ENCODE measurements at regions not wholly inside any gene's neighbourhood (a gene's known extent, or its start where the extent isn't known, plus 50 kb on each side); places are given as distances from the start of the nearest gene placed in this dataset.

GRCh38 chr7:25807086-25807611 is 344.8 kb upstream of the NFE2L3 start:
- DNase-seq (ENCODE audit: low read depth in 1 of 2, low spot score in 1 of 2) (no peak), ATAC-seq (no peak), FAIRE-seq (no peak)
- Histone ChIP-seq H3K27ac (no peak overlapping the region), H3K4me1 (no peaks in the 10 kb centered on the region), H3K4me3 (no peak overlapping the region), H3K4me2 (no peak overlapping the region), H3K9me3 (no peaks in the 10 kb centered on the region)
- TF ChIP-seq HDAC2 (IDR thresholded peaks at IDR 0.05) (no peak), ZC3H11A (IDR thresholded peaks at IDR 0.05) (no peak), GATA3 (IDR thresholded peaks at IDR 0.05; ENCODE audit: borderline replicate concordance) (no peak), KDM1A (IDR thresholded peaks at IDR 0.05; ENCODE audit: low read depth) (no peak), HES2 (IDR thresholded peaks at IDR 0.05) (no peak), PHF8 (IDR thresholded peaks at IDR 0.05; ENCODE audit: borderline replicate concordance, low read depth) (no peak), REST (IDR thresholded peaks at IDR 0.05) (no peak), ZFP36 (IDR thresholded peaks at IDR 0.05; ENCODE audit: borderline replicate concordance, partially characterized antibody) (no peak), BHLHE40 (IDR thresholded peaks at IDR 0.05; ENCODE audit: low read depth, low read length) (no peak), FOXS1 (CRISPR knock-in tag; IDR thresholded peaks at IDR 0.05) (no peak), ZSCAN20 (CRISPR knock-in tag; IDR thresholded peaks at IDR 0.05) (no peak), CBX8 (IDR thresholded peaks at IDR 0.05) (no peak), ATOH8 (CRISPR knock-in tag; IDR thresholded peaks at IDR 0.05; ENCODE audit: low read depth) (no peak), RFX5 (IDR thresholded peaks at IDR 0.05) (no peak), SREBF2 (IDR thresholded peaks at IDR 0.05) (no peak), PBX3 (IDR thresholded peaks at IDR 0.05) (no peak), NFE2L2 (conservative IDR thresholded peaks at IDR 0.05; ENCODE audit: low read length) (no peak)
- TF ChIP-seq, protein P1, sequence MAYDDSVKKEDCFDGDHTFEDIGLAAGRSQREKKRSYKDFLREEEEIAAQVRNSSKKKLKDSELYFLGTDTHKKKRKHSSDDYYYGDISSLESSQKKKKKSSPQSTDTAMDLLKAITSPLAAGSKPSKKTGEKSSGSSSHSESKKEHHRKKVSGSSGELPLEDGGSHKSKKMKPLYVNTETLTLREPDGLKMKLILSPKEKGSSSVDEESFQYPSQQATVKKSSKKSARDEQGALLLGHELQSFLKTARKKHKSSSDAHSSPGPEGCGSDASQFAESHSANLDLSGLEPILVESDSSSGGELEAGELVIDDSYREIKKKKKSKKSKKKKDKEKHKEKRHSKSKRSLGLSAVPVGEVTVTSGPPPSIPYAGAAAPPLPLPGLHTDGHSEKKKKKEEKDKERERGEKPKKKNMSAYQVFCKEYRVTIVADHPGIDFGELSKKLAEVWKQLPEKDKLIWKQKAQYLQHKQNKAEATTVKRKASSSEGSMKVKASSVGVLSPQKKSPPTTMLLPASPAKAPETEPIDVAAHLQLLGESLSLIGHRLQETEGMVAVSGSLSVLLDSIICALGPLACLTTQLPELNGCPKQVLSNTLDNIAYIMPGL (CRISPR knock-in tag; IDR thresholded peaks at IDR 0.05; ENCODE audit: borderline replicate concordance), result no peak
- TF ChIP-seq, protein P2, sequence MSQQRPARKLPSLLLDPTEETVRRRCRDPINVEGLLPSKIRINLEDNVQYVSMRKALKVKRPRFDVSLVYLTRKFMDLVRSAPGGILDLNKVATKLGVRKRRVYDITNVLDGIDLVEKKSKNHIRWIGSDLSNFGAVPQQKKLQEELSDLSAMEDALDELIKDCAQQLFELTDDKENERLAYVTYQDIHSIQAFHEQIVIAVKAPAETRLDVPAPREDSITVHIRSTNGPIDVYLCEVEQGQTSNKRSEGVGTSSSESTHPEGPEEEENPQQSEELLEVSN (IDR thresholded peaks at IDR 0.05; ENCODE audit: borderline replicate concordance, low read depth), result no peak
- TF ChIP-seq, protein P3, sequence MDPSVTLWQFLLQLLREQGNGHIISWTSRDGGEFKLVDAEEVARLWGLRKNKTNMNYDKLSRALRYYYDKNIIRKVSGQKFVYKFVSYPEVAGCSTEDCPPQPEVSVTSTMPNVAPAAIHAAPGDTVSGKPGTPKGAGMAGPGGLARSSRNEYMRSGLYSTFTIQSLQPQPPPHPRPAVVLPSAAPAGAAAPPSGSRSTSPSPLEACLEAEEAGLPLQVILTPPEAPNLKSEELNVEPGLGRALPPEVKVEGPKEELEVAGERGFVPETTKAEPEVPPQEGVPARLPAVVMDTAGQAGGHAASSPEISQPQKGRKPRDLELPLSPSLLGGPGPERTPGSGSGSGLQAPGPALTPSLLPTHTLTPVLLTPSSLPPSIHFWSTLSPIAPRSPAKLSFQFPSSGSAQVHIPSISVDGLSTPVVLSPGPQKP (IDR thresholded peaks at IDR 0.05; ENCODE audit: low read depth, low read length), result no peak
- ChIA-PET POLR2A (no interaction called here), CTCF (interaction anchor here (1.4 kb wide), 1 partner anchor 16 kb away, joined by 4 read pairs; no protein-coding TSS in a partner anchor)
- 0% methylated on average over 1 of the region's 1 CpG for WGBS (ENCODE audit: missing lambda C conversion rate)

All from A549 (cell line).